Epithelial cell of esophagus (primary cell): ENCODE measurements at regions not wholly inside any gene's neighbourhood (a gene's known extent, or its start where the extent isn't known, plus 50 kb on each side); places are given as distances from the start of the nearest gene placed in this dataset.
"Not testable (repeated sequence)": the region's sequence is repeated elsewhere in the genome, so short reads cannot be mapped to it uniquely, and the experiment has no call there.

ENCODE experiments used
- DNase-seq: peaks from one replicate; pipeline ENCODE4 v3.0.0; 2010; ENCODE audit warnings: low read depth
- H3K4me3 ChIP-seq: 2 replicates; pipeline ENCODE4 v1.5.1; 2011; ENCODE audit warnings: mild to moderate bottlenecking, low read length, control low read depth
- CTCF ChIP-seq: IDR thresholded peaks from 2 replicates; pipeline ENCODE4 v1.5.1; 2011; ENCODE audit warnings: low read depth, mild to moderate bottlenecking, low read length, control low read depth, inconsistent platforms; ENCODE audit not compliant: insufficient read depth; ENCODE audit errors: missing control alignments

GRCh38 chr5:83404182-83404716 is 67.3 kb upstream of the VCAN start:
- TF ChIP-seq CTCF, result no peak
- H3K4me3 ChIP-seq, result no peak overlapping the region
- DNase-seq, result no peak

- no peak for TF ChIP-seq CTCF
- H3K4me3 ChIP-seq, result no peak overlapping the region
- DNase-seq, result no peak
Measured at GRCh38 chr5:83405662-83406061, 65.9 kb upstream of the VCAN start.

GRCh38 chr5:83406906-83407305 is 64.6 kb upstream of the VCAN start:
- H3K4me3 ChIP-seq, result no peak overlapping the region
- peak; percentile 51 for DNase-seq
- no peak for TF ChIP-seq CTCF

- H3K4me3 ChIP-seq, result no peak overlapping the region
- no peak for DNase-seq
- TF ChIP-seq CTCF, result no peak
Measured at GRCh38 chr5:83407931-83408330, 63.6 kb upstream of the VCAN start.

- TF ChIP-seq CTCF, result no peak
- DNase-seq, result no peak
- H3K4me3 ChIP-seq, result no peak overlapping the region
Measured at GRCh38 chr5:83408719-83409118, 62.8 kb upstream of the VCAN start.

- H3K4me3 ChIP-seq, DNase-seq: not testable (repeated sequence)
Measured at GRCh38 chr5:83409776-83410175, 61.8 kb upstream of the VCAN start.

- not testable (repeated sequence) for DNase-seq
Measured at GRCh38 chr5:83410319-83410718, 61.2 kb upstream of the VCAN start.

GRCh38 chr5:83414601-83415000 is 56.9 kb upstream of the VCAN start:
- DNase-seq, result peak; percentile 2
- no peak overlapping the region for H3K4me3 ChIP-seq
- TF ChIP-seq CTCF, result no peak

More at GRCh38 chr5:83410319-83410718, 61.2 kb upstream of the VCAN start:
- not testable (repeated sequence) for H3K4me3 ChIP-seq
